Fibroblast of pulmonary artery (primary cell): ENCODE measurements at regions not wholly inside any gene's neighbourhood (a gene's known extent, or its start where the extent isn't known, plus 50 kb on each side); places are given as distances from the start of the nearest gene placed in this dataset.

ENCODE experiments used
- DNase-seq: peaks from one replicate; pipeline ENCODE4 v3.0.0-alpha.2; 2010; ENCODE audit warnings: low read depth
- H3K4me3 ChIP-seq: replicated peaks from 2 replicates; pipeline ENCODE4 v1.5.1; 2011; ENCODE audit warnings: low read depth, mild to moderate bottlenecking, control low read depth, low read length, moderate library complexity
- TF ChIP-seq, protein P1 (sequence below): IDR thresholded peaks from 2 replicates; pipeline ENCODE4 v1.5.1; 2011; ENCODE audit warnings: mild to moderate bottlenecking, control low read depth, low read length, inconsistent platforms; ENCODE audit errors: missing control alignments

- no peak overlapping the region for H3K4me3 ChIP-seq
- TF ChIP-seq, protein P1, sequence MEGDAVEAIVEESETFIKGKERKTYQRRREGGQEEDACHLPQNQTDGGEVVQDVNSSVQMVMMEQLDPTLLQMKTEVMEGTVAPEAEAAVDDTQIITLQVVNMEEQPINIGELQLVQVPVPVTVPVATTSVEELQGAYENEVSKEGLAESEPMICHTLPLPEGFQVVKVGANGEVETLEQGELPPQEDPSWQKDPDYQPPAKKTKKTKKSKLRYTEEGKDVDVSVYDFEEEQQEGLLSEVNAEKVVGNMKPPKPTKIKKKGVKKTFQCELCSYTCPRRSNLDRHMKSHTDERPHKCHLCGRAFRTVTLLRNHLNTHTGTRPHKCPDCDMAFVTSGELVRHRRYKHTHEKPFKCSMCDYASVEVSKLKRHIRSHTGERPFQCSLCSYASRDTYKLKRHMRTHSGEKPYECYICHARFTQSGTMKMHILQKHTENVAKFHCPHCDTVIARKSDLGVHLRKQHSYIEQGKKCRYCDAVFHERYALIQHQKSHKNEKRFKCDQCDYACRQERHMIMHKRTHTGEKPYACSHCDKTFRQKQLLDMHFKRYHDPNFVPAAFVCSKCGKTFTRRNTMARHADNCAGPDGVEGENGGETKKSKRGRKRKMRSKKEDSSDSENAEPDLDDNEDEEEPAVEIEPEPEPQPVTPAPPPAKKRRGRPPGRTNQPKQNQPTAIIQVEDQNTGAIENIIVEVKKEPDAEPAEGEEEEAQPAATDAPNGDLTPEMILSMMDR: no peak
- no peak for DNase-seq
Observed at GRCh38 chr14:37901978-37902377, 305.7 kb upstream of the SSTR1 start.

DNA sequence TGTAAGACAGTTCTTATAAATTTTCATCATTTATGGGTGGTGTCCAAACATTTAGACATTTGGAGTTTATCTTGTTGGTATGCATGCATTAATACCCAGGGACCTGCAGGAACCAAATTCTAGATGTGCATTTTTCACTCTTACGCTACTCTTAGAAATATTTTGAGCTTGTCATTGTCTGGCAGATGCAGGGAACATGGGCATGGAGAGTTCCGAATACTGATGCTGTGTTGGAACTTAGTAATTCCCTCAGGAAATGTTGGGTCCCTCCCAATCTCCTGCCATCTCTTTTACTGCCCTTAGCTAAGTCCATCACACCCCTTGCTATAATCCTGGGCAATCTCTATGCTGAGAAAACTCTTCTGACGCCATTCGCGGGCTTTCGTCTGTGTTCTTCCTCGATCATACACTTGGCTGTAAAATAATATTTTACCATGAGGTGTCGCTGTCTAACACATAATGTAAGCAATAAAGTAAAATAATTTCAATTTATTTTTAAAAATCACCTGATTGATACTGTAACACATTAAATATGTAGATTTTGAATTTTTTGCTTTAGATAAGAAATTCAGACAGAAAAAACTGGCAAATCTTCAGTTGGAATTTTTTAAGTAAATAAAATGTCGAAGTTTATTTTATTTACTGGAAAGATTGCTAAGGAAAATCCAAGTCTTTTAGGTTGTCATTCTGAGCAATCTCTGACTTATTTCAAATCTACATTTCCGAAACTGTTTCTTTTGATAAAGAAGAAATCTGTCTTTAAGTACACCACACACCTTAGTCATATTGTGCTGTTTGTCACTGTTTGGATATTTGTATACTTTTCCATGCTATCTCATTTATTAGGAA, 304.1 kb upstream of the SSTR1 start:
- TF ChIP-seq, protein P1: peak; percentile 47
- peak; percentile 70 for DNase-seq
- no peak overlapping the region for H3K4me3 ChIP-seq

- no peak overlapping the region for H3K4me3 ChIP-seq
- DNase-seq: no peak
- TF ChIP-seq, protein P1: no peak
Observed at GRCh38 chr14:37924622-37925021, 283.1 kb upstream of the SSTR1 start.

DNA sequence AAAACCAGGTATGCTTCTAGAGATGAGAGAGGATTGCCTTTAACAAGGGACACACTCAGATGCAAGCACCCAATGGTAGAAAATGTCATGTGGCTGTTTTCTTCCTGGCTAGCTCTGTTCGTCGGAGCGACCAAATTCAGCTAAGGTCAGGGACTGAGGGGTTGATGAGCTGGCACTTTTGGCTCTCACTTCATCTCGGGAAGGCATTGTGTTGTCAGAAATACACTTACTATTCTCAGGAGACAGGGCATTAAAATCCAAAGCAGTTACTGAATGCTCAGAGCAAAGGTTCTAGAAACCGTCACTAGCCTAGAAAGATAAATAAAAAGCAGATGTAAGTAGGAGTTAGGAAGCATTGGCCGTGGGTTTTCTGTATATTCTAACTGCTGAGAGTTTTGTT, 275.7 kb upstream of the SSTR1 start:
- TF ChIP-seq, protein P1: no peak
- H3K4me3 ChIP-seq: no peak overlapping the region
- no peak for DNase-seq

DNA sequence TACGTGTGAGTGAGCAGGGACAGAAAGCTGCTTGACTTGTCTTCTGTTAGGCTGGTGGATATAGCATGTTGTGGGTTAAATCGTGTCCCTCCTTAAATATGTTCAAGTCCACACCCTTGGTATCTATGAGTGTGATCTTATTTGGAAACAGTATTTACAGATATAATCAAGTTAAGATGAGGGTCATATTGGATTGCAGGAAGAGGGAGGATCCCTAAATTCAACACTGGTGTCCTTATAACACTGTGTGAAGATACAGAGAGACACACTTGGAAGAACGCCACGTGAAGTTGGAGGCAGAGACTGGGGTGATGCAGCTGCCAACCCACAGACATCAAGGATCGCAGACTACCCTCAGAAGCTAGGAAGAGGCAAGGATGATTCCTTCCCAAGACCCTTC, 275.2 kb upstream of the SSTR1 start:
- DNase-seq: no peak
- TF ChIP-seq, protein P1: no peak
- no peak overlapping the region for H3K4me3 ChIP-seq

DNA sequence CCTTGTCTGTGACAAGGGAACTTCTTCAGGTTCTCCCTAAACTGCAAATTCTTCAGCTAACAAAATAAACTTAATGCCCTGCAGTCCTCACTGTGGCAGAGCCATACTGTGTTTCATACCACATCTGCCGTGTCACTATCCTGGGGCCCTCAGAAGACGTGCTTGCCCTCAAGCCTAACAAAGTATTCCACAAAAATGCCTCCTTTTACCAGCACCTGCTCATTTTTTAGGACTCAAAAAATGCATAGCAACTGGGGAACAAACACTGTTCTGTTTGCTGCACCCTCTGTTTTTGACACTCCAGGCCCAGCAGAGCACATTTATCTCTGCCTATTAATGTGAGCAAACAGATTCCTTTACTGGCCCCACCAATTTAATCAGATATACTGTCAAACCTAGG, 270.7 kb upstream of the SSTR1 start:
- no peak for DNase-seq
- TF ChIP-seq, protein P1: no peak
- no peak overlapping the region for H3K4me3 ChIP-seq
